ENCODE measurements at regions not wholly inside any gene's neighbourhood (a gene's known extent, or its start where the extent isn't known, plus 50 kb on each side); places are given as distances from the start of the nearest gene placed in this dataset.

DNA sequence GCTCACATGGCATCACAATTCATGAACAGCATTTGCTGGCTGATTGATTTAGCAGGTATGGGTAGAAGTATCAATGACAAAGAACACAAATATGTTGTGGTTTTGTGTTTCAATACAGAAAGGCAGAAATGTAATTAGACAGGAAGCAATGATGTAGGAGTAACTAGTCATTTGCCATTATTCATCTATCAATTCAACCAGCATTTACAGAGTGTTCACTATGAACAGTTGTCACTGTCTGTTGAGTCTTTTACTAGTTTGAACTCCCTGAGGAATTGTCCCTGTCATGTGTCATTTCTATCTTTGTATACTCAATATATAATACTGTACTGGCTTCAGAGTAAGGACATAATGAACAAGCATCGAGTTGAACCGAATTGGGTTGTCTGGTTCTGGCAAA lies 51.5 kb upstream of the ARHGAP24 start:
- Histone ChIP-seq H3K9me3 (ENCODE audit: control insufficient read depth, low read length) (no peaks in the 10 kb centered on the region), H3K4me1 (ENCODE audit: control insufficient read depth, insufficient read depth, low read length) (no peaks in the 10 kb centered on the region), H3K4me3 (ENCODE audit: low read length) (no peak overlapping the region), H3K9ac (ENCODE audit: low read length) (no peak overlapping the region), H3K27me3 (replicated peaks; ENCODE audit: control insufficient read depth, insufficient read depth, low read length) (no peaks in the 10 kb centered on the region), H3K36me3 (ENCODE audit: control insufficient read depth, insufficient read depth, low read length, severe bottlenecking) (no peaks in the 10 kb centered on the region)
- DNase-seq (ENCODE audit: low read depth) = no peak
